GM19351 (cell line): ENCODE measurements at regions not wholly inside any gene's neighbourhood (a gene's known extent, or its start where the extent isn't known, plus 50 kb on each side); places are given as distances from the start of the nearest gene placed in this dataset.

Source experiments
- ATAC-seq: cut with Tn5 transposase; IDR thresholded peaks from one replicate; pipeline ENCODE4 v1.9.1; 2021; ENCODE audit warnings: mild to moderate bottlenecking, moderate library complexity; ENCODE audit not compliant: unreplicated experiment

- no peak for ATAC-seq
These were observed 438.8 kb upstream of the USP15 start for GRCh38 chr12:61821381-61821780.

GRCh38 chr12:61823102-61823501, 437.1 kb upstream of the USP15 start:
- no peak for ATAC-seq

- ATAC-seq, result no peak
These were observed 413.4 kb upstream of the USP15 start for GRCh38 chr12:61846765-61847164.

- ATAC-seq, result no peak
These were observed 411.3 kb upstream of the USP15 start for GRCh38 chr12:61848893-61849292.

- no peak for ATAC-seq
These were observed 406.3 kb upstream of the USP15 start for GRCh38 chr12:61853945-61854344.

- no peak for ATAC-seq
These were observed 405.3 kb upstream of the USP15 start for GRCh38 chr12:61854902-61855301.

- no peak for ATAC-seq
These were observed 402.2 kb upstream of the USP15 start for GRCh38 chr12:61857968-61858367.

- ATAC-seq, result no peak
These were observed 399.8 kb upstream of the USP15 start for GRCh38 chr12:61860451-61860850.

- no peak for ATAC-seq
These were observed 397.2 kb upstream of the USP15 start for GRCh38 chr12:61862986-61863385.

- ATAC-seq, result no peak
These were observed 396.4 kb upstream of the USP15 start for GRCh38 chr12:61863811-61864210.

GRCh38 chr12:61869796-61870195, 390.4 kb upstream of the USP15 start:
- no peak for ATAC-seq

- no peak for ATAC-seq
These were observed 389.3 kb upstream of the USP15 start for GRCh38 chr12:61870658-61871484.

- ATAC-seq, result no peak
These were observed 388.8 kb upstream of the USP15 start for GRCh38 chr12:61871485-61871810.

GRCh38 chr12:61879229-61879628, 381.0 kb upstream of the USP15 start:
- ATAC-seq, result no peak

- ATAC-seq, result no peak
These were observed 380.0 kb upstream of the USP15 start for GRCh38 chr12:61880186-61880585.

- no peak for ATAC-seq
These were observed 368.6 kb upstream of the USP15 start for GRCh38 chr12:61891632-61892031.

GRCh38 chr12:61894168-61894567, 366.0 kb upstream of the USP15 start:
- ATAC-seq, result no peak

- ATAC-seq, result no peak
These were observed 363.8 kb upstream of the USP15 start for GRCh38 chr12:61896436-61896835.

- no peak for ATAC-seq
These were observed 357.8 kb upstream of the USP15 start for GRCh38 chr12:61902403-61902802.

GRCh38 chr12:61911113-61911512, 349.1 kb upstream of the USP15 start:
- no peak for ATAC-seq

- no peak for ATAC-seq
These were observed 344.8 kb upstream of the USP15 start for GRCh38 chr12:61915420-61915819.

- ATAC-seq, result no peak
These were observed 343.4 kb upstream of the USP15 start for GRCh38 chr12:61916831-61917230.

- ATAC-seq, result no peak
These were observed 340.5 kb upstream of the USP15 start for GRCh38 chr12:61919686-61920085.
